KMS-11 (cell line): ENCODE measurements at regions not wholly inside any gene's neighbourhood (a gene's known extent, or its start where the extent isn't known, plus 50 kb on each side); places are given as distances from the start of the nearest gene placed in this dataset.

Experiments
- H2AFZ ChIP-seq: fragments of 200-600 bp; sonication (generic); 2 replicates; pipeline ENCODE4 v1.6.1; 2016; ENCODE audit warnings: antibody characterized with exemption, mixed run types, low read depth
- H3K27ac ChIP-seq: fragments of 200-600 bp; sonication (generic); 2 replicates; pipeline ENCODE4 v1.6.1; 2016; ENCODE audit warnings: mild to moderate bottlenecking, mixed run types
- H3K27me3 ChIP-seq: fragments of 200-600 bp; sonication (generic); 2 replicates; pipeline ENCODE4 v1.6.1; 2017; ENCODE audit warnings: mild to moderate bottlenecking, low read depth, mixed run types, moderate library complexity; ENCODE audit not compliant: insufficient read depth
- H3K36me3 ChIP-seq: fragments of 200-600 bp; sonication (generic); 2 replicates; pipeline ENCODE4 v1.6.1; 2017; ENCODE audit warnings: mild to moderate bottlenecking, mixed run types; ENCODE audit not compliant: insufficient read depth
- H3K4me1 ChIP-seq: fragments of 200-600 bp; sonication (generic); 2 replicates; pipeline ENCODE4 v1.6.1; 2016; ENCODE audit warnings: mild to moderate bottlenecking, low read depth, mixed run types; ENCODE audit not compliant: poor library complexity, severe bottlenecking
- H3K4me2 ChIP-seq: fragments of 200-600 bp; sonication (generic); 2 replicates; pipeline ENCODE4 v1.7.0; 2016; ENCODE audit warnings: mild to moderate bottlenecking, mixed run types
- H3K4me3 ChIP-seq: fragments of 200-600 bp; sonication (generic); IDR thresholded peaks from 2 replicates; pipeline ENCODE4 v1.6.1; 2017; ENCODE audit warnings: low read depth, low read length, mixed read lengths; ENCODE audit not compliant: insufficient read depth
- H3K79me2 ChIP-seq: fragments of 200-600 bp; sonication (generic); 2 replicates; pipeline ENCODE4 v1.6.1; 2016; ENCODE audit warnings: low read depth, mixed run types; ENCODE audit not compliant: insufficient read depth
- H3K9ac ChIP-seq: fragments of 200-600 bp; sonication (generic); 2 replicates; pipeline ENCODE4 v1.6.1; 2016; ENCODE audit warnings: mild to moderate bottlenecking, mixed run types
- H4K20me1 ChIP-seq: fragments of 200-600 bp; sonication (generic); 2 replicates; pipeline ENCODE4 v1.6.1; 2016; ENCODE audit warnings: mild to moderate bottlenecking, mixed run types; ENCODE audit not compliant: insufficient read depth
- TF ChIP-seq, protein P1 (sequence below): fragments of 200-600 bp; sonication (generic); conservative IDR thresholded peaks from 2 replicates; pipeline ENCODE4 v1.6.1; 2017; ENCODE audit warnings: low read depth, mild to moderate bottlenecking, antibody characterized with exemption, low read length, moderate library complexity, mixed read lengths

DNA sequence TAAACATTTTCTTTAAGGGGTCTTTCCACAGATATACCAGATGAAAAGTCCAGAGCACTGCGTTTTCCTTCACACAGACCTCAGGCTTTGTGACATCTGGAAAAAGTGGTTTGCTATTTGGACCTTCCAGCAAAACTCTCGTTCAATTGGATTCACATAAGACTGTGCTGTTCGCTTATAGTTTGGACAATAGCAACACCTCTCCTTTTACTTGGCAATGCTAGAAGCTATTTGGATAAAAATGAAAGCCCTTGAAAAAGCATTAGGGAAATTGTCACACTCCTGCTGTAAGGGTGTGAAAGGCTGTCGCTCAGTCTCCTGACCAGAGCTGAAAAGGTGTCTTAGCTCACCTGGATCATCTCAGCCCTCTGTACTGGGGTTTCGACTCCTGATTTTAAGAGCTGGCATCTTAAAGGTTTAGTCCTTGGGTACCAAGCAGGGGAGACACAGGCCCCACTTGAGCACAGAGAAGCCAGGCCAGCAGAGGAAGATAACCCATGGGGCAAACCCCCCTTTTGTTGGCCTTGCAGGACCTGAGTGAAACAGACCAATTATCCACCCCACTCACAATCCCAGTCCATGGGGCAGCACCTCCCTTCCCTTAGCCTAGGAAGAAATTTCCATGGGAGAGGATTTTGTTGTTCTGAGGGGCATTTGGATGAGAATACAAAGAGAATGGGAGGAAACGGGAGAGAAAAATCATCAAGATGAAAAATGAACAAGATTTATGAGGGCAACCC, 257.6 kb downstream of the DLEU7 start:
- Histone ChIP-seq H3K79me2 (no peaks in the 10 kb centered on the region), H3K9ac (no peak overlapping the region), H3K4me3 (no peak overlapping the region), H2AFZ (no peak overlapping the region), H3K27me3 (no peaks in the 10 kb centered on the region), H4K20me1 (no peaks in the 10 kb centered on the region), H3K4me2 (no peak overlapping the region), H3K36me3 (no peaks in the 10 kb centered on the region), H3K4me1 (no peaks in the 10 kb centered on the region), H3K27ac (no peak overlapping the region)
- TF ChIP-seq, protein P1, sequence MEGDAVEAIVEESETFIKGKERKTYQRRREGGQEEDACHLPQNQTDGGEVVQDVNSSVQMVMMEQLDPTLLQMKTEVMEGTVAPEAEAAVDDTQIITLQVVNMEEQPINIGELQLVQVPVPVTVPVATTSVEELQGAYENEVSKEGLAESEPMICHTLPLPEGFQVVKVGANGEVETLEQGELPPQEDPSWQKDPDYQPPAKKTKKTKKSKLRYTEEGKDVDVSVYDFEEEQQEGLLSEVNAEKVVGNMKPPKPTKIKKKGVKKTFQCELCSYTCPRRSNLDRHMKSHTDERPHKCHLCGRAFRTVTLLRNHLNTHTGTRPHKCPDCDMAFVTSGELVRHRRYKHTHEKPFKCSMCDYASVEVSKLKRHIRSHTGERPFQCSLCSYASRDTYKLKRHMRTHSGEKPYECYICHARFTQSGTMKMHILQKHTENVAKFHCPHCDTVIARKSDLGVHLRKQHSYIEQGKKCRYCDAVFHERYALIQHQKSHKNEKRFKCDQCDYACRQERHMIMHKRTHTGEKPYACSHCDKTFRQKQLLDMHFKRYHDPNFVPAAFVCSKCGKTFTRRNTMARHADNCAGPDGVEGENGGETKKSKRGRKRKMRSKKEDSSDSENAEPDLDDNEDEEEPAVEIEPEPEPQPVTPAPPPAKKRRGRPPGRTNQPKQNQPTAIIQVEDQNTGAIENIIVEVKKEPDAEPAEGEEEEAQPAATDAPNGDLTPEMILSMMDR = no peak

GRCh38 chr13:50586414-50587083, 256.9 kb downstream of the DLEU7 start:
- Histone ChIP-seq H3K36me3 (no peaks in the 10 kb centered on the region), H3K4me1 (no peaks in the 10 kb centered on the region), H3K9ac (no peak overlapping the region), H3K27ac (no peak overlapping the region), H3K27me3 (no peaks in the 10 kb centered on the region), H3K4me3 (no peak overlapping the region), H3K4me2 (no peak overlapping the region), H2AFZ (no peak overlapping the region), H4K20me1 (no peaks in the 10 kb centered on the region), H3K79me2 (no peaks in the 10 kb centered on the region)
- TF ChIP-seq, protein P1 = no peak

- no peaks in the 10 kb centered on the region for H3K36me3 ChIP-seq
- H3K4me1 ChIP-seq = no peaks in the 10 kb centered on the region
- no peak overlapping the region for H3K27ac ChIP-seq
- no peaks in the 10 kb centered on the region for H3K27me3 ChIP-seq
- H4K20me1 ChIP-seq = no peaks in the 10 kb centered on the region
- H3K79me2 ChIP-seq = no peaks in the 10 kb centered on the region
- TF ChIP-seq, protein P1 = no peak
- no peak overlapping the region for H3K9ac ChIP-seq
- no peak overlapping the region for H3K4me2 ChIP-seq
- H3K4me3 ChIP-seq = no peak overlapping the region
- no peak overlapping the region for H2AFZ ChIP-seq
Observed at GRCh38 chr13:50587115-50587514, 256.4 kb downstream of the DLEU7 start.

DNA sequence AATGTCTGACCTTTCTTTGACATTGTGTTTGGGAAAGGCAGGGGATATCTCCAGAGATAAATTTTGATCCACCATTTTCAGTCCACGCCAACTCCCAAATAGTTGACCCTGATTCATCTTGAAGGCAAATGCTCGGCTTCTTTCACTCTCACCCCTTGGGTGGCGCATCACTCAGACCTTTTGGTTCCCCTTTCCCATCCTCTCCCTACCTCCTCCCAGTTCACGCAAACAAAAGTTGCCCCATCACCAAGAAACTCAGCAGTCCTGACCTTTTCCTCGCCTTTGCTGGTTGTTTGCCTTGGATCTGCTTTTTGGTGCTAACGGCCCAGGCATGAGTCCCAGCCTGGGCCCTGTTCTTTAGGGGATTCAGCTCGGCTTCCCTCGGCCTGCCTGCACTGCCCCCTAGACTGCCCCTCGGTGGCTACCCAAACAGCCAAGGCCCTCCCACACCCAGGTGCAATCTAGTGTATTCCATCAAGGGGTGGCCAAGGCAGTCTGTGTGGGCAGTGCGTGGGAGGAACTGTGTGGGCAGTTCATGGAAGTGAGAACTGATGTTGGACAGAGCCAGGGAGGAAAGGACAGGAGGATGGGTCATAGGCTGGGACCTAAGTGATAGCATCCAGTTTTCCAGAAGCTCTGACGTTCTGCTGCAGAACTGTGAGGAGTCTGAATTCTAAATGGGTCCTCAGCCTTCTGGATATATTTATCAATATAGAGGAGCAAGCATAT, 255.7 kb downstream of the DLEU7 start:
- H3K27ac ChIP-seq = no peak overlapping the region
- H4K20me1 ChIP-seq = no peaks in the 10 kb centered on the region
- no peak overlapping the region for H3K9ac ChIP-seq
- H3K4me2 ChIP-seq = no peak overlapping the region
- TF ChIP-seq, protein P1 = no peak
- no peak overlapping the region for H2AFZ ChIP-seq
- no peaks in the 10 kb centered on the region for H3K79me2 ChIP-seq
- H3K4me1 ChIP-seq = no peaks in the 10 kb centered on the region
- H3K36me3 ChIP-seq = no peaks in the 10 kb centered on the region
- no peaks in the 10 kb centered on the region for H3K27me3 ChIP-seq
- H3K4me3 ChIP-seq = no peak overlapping the region
